Caco-2 (cell line): ENCODE measurements at regions not wholly inside any gene's neighbourhood (a gene's known extent, or its start where the extent isn't known, plus 50 kb on each side); places are given as distances from the start of the nearest gene placed in this dataset.

Experiments
- BruUV-seq: library from RNA; stranded (reverse); fragments of 400-500 nt; replicated peaks from 2 replicates; lab custom pipeline; 2021; lab: Mats Ljungman, UMichigan
- CTCF ChIA-PET: fragments of 300-600 bp; sonication (Branson Sonifier 250); formaldehyde crosslinking; loops from one replicate; lab custom pipeline; 2022; ENCODE audit warnings: antibody characterized with exemption; lab: Charles Lee
- POLR2A ChIA-PET: fragments of 300-600 bp; sonication (Branson Sonifier 250); formaldehyde crosslinking; loops from one replicate; lab custom pipeline; 2022; ENCODE audit warnings: antibody characterized with exemption; lab: Charles Lee
- DNase-seq, 2 experiments: peaks; one replicate each; pipeline versions ENCODE4 v3.0.0 to v3.0.0-alpha.2; 2020 to 2022
- H3K27me3 ChIP-seq: replicated peaks from 2 replicates; pipeline ENCODE4 v1.6.0; 2011; ENCODE audit warnings: low read length; ENCODE audit not compliant: control insufficient read depth, insufficient read depth
- H3K36me3 ChIP-seq: 2 replicates; pipeline ENCODE4 v1.5.1; 2011; ENCODE audit warnings: low read length; ENCODE audit not compliant: control insufficient read depth, insufficient read depth
- H3K4me1 ChIP-seq: fragments of 250-450 bp; sonication (Bioruptor Pico); 2 replicates; pipeline ENCODE4 v1.5.1; 2020; ENCODE audit warnings: mild to moderate bottlenecking
- H3K4me3 ChIP-seq: 2 replicates; pipeline ENCODE4 v1.5.1; 2011; ENCODE audit warnings: low read depth, mild to moderate bottlenecking, control low read depth, low read length
- H3K9me3 ChIP-seq: fragments of 250-450 bp; sonication (Bioruptor Pico); 2 replicates; pipeline ENCODE4 v1.5.1; 2020; ENCODE audit warnings: mild to moderate bottlenecking, moderate library complexity
- H3K27ac Mint-ChIP-seq: one replicate; pipeline ENCODE4 v1.8.0; 2022; ENCODE audit warnings: mixed read lengths; ENCODE audit not compliant: unreplicated experiment
- H3K27me3 Mint-ChIP-seq: one replicate; pipeline ENCODE4 v1.8.0; 2022; ENCODE audit warnings: mixed read lengths; ENCODE audit not compliant: insufficient read depth, unreplicated experiment
- H3K36me3 Mint-ChIP-seq: one replicate; pipeline ENCODE4 v1.8.0; 2022; ENCODE audit warnings: mild to moderate bottlenecking, mixed read lengths; ENCODE audit not compliant: insufficient read depth, unreplicated experiment
- H3K4me1 Mint-ChIP-seq: one replicate; pipeline ENCODE4 v1.8.0; 2022; ENCODE audit warnings: low read depth, mixed read lengths; ENCODE audit not compliant: unreplicated experiment
- H3K4me3 Mint-ChIP-seq: one replicate; pipeline ENCODE4 v1.8.0; 2022; ENCODE audit warnings: mild to moderate bottlenecking, moderate library complexity, mixed read lengths; ENCODE audit not compliant: unreplicated experiment
- H3K9me3 Mint-ChIP-seq: one replicate; pipeline ENCODE4 v1.8.0; 2022; ENCODE audit warnings: mixed read lengths; ENCODE audit not compliant: unreplicated experiment
- CTCF ChIP-seq, 2 experiments: fragments of 200-600 bp in 1 of 2; IDR thresholded peaks; 1 replicate in 1 of 2; 2 replicates in 1 of 2; pipeline versions ENCODE4 v1.5.1 to v1.8.0; 2011 to 2022; ENCODE audit warnings: antibody characterized with exemption in 1 of 2, control low read depth in 1 of 2, inconsistent platforms in 1 of 2, low read depth in 1 of 2, low read length in 1 of 2, mild to moderate bottlenecking in 1 of 2, moderate library complexity in 1 of 2; ENCODE audit not compliant: insufficient read depth in 1 of 2, severe bottlenecking in 1 of 2, unreplicated experiment in 1 of 2
- intact Hi-C: fragments of 100-400 bp; cut with micrococcal nuclease; formaldehyde crosslinking; loops from one replicate; pipeline ENCODE4 v1.10.0; 2022; ENCODE audit not compliant: unreplicated experiment

DNA sequence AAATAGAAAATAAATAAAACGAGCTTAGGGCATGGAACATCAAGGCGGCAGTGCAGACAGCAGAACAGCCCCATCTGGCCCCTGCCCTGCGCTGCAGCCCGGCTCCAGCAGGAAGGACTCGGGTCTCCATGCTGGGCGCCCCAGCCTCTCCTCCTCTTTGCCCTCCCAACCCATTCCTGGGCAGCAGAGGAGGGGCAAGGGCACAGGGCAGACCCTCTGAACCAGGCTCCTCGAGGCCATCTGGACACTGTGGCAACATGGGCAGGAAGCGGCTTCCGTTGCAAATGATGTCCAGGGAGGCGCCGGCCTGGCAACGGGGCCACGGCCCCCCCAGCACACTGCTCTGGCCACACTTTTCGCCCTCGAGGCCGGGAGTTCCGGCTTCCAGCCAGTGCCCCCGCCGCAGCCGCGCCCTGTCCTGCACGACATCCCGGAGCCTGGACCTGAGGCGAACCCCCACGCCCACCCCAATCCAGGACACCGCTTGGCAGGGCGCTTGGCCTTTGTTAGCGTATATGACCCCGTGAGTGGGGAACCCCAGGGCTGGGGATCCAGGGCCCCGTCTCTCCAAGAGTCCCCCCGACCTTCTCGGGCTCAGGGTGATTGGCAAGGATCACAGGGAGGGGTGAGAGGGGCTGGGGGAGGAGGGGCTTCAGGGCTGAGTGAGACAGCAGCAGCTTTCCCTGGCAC is 192.1 kb downstream of the IGLL1 start:
- Histone ChIP-seq H3K9me3 (no peaks in the 10 kb centered on the region), H3K36me3 (no peaks in the 10 kb centered on the region), H3K4me3 (no peak overlapping the region), H3K27me3 (no peaks in the 10 kb centered on the region), H3K4me1 (peaks cover 6% of the 10 kb centered on the region; the same call in 1 of the 2 replicates)
- no peaks in the 10 kb centered on the region for H3K4me1 Mint-ChIP-seq
- H3K36me3 Mint-ChIP-seq = no peaks in the 10 kb centered on the region
- no peaks in the 10 kb centered on the region for H3K27me3 Mint-ChIP-seq
- no peak for DNase-seq
- intact Hi-C loops = loop anchor here (2.0 to 5.0 kb wide), 2 partner anchors 73 to 211 kb away; no protein-coding TSS in a partner anchor
- CTCF ChIA-PET = interaction anchor here (0.6 to 1.0 kb wide), 2 partner anchors 12 to 202 kb away, joined by 3 to 5 read pairs; no protein-coding TSS in a partner anchor
- H3K4me3 Mint-ChIP-seq = no peak overlapping the region
- no TSS peak for BruUV-seq
- H3K27ac Mint-ChIP-seq = no peak overlapping the region
- H3K9me3 Mint-ChIP-seq = no peaks in the 10 kb centered on the region
- TF ChIP-seq CTCF (IDR thresholded peaks at IDR 0.05; ENCODE audit: insufficient read depth in 1 of 2, low read depth in 1 of 2, low read length in 1 of 2, severe bottlenecking in 1 of 2, unreplicated experiment in 1 of 2) = no peak
- POLR2A ChIA-PET = no interaction called here

GRCh38 chr22:23386822-23387580 is 193.1 kb downstream of the IGLL1 start:
- ChIA-PET POLR2A (no interaction called here), CTCF (interaction anchor here (1.0 to 1.3 kb wide), 3 partner anchors 11 to 136 kb away, joined by 3 to 7 read pairs (median 6); no protein-coding TSS in a partner anchor)
- H3K9me3 Mint-ChIP-seq = no peaks in the 10 kb centered on the region
- Histone ChIP-seq H3K9me3 (no peaks in the 10 kb centered on the region), H3K36me3 (no peaks in the 10 kb centered on the region), H3K4me1 (peaks cover 6% of the 10 kb centered on the region; the same call in 1 of the 2 replicates), H3K27me3 (no peaks in the 10 kb centered on the region), H3K4me3 (no peak overlapping the region)
- H3K36me3 Mint-ChIP-seq = no peaks in the 10 kb centered on the region
- DNase-seq = no peak
- H3K4me1 Mint-ChIP-seq = no peaks in the 10 kb centered on the region
- no peaks in the 10 kb centered on the region for H3K27me3 Mint-ChIP-seq
- no TSS peak for BruUV-seq
- no peak for TF ChIP-seq CTCF (IDR thresholded peaks at IDR 0.05; ENCODE audit: insufficient read depth in 1 of 2, low read depth in 1 of 2, low read length in 1 of 2, severe bottlenecking in 1 of 2, unreplicated experiment in 1 of 2)
- H3K27ac Mint-ChIP-seq = no peak overlapping the region
- intact Hi-C loops = loop anchor here (2.0 to 5.0 kb wide), 2 partner anchors 72 to 210 kb away; no protein-coding TSS in a partner anchor
- H3K4me3 Mint-ChIP-seq = no peak overlapping the region
